DMS53 (cell line): ENCODE measurements at regions not wholly inside any gene's neighbourhood (a gene's known extent, or its start where the extent isn't known, plus 50 kb on each side); places are given as distances from the start of the nearest gene placed in this dataset.
"Not testable (repeated sequence)": the region's sequence is repeated elsewhere in the genome, so short reads cannot be mapped to it uniquely, and the experiment has no call there.

ENCODE experiments used
- DNase-seq: peaks from one replicate; lab custom pipeline; 2025; lab: John Stamatoyannopoulos, UW

DNA sequence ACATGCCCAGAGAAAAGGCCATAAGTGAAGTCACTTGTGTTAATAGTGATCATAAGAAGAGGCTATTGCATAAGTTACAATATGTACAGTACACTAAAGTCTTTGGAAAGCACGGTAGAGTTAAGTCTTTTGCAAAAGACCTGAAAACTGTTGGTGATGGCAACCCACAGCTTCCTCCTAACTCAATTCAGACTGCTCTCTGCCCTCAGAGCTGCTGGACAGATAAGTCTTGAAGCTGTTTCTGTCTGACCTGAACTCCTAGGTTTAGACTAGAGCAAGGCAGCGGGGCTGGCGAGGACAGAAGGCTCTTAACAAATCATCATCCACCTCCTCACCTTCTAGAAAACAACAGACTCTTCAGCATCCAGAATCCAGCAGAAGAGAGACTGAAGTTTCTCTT is 125.4 kb downstream of the CD24 start:
- DNase-seq = no peak

DNA sequence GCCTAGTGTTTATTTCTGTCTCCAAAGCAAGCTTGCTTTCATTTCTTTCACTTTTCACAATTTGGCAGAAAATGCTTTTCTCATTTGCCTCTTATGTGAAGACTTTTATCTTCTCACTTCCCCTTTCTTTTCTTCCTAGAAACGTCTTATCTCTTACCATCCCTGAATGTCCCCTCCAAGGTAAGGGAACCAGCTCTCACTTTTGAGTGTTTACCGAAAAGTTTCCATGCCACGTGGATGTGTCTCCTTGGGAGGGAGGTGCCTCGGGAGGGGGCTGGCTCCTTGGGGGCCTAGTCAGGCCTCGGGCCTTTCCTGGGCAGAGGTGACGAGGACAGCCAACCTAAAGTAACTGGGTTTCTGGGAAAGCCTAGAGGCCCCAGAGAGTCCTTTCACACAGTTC is 127.4 kb downstream of the CD24 start:
- no peak for DNase-seq

DNA sequence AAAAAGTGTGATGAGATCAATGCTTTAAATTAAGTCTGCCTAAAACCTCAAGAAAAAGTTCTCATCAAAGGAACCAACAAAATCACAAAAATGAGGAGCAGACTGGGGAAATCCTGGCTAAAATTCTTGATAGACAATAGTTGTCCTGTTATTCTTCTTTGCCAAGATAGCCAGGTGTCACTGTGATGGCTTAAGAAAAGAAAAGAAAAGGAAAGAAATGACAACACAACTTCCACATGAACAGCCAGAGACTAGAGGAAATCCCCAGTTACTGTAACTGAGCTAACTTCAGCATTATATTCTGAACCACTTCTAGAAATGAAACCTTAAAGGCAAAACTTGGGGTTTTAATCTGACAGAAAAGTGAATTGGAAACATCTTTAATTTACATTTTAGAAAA is 129.6 kb downstream of the CD24 start:
- no peak for DNase-seq

DNA sequence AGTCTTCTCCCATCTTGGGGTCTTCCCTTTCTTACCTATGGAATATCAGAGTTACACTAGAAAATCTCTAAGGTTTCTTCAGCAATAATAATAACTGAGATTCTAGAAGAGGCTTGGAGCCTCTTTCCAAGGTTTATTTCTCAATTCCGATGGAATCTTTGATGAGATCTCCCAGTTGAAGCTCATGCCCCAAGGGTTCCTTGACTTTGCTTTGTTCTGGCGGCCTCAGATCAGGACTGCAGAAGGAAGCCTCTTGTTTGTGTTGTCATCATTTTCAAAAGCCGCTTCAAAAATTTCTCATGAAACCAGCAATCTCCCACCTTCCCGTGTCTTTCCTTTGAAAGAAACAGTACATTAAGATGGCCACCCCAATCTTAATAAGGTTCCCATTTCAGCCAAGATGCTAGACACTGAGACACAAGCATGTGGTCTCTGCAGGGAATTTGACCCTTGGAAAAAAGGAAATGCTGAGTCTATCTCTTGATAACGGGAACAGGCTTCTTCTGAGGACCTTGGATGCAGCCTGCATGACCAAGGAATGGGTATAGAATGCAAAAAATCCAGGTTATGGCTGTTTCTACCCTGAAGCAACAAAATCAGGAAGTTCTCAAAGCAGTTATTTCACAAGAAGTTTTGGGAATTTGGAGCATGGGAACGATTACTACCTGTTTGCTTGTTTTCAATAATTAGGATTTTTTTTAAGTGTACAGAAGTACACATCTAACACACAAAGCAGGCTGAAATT is 141.6 kb downstream of the CD24 start:
- no peak for DNase-seq

DNA sequence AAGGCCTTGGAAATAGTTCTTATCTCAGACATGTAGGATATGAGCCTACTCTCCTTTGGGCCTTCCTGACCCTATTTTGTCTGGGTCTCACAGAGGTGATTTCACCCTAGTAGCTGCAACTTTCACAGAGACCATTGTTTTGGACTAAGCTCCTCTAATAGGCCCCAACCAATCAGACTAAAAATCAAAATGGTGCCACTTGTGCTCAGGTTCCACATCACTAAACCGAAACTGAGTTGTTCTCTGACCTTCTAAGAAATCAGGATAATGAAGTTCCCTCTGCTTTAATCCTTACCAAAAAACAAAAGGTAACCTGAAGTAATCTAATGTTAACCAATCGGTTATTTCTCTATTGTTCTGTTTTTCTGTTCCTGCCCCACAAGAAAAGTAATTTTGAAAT is 143.6 kb downstream of the CD24 start:
- DNase-seq = no peak

DNA sequence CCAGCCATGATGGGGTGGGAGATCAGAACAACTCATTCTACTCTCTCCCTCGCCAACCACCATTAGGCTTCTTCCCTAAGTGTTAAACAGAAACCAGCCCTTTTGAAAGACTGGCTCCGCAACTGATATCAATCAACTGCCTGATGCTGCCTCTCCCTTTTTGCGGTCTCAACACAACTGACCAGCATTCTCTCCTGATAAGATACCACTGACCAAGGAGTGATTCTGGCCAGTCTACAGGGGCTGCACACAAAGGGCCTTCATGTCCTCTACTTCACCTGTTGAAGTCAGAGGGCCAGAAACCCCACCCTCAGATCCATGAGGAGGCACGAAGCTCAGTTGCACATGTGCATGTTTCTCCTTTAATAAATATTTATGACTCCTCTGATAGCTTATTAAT is 145.1 kb downstream of the CD24 start:
- DNase-seq = no peak

DNA sequence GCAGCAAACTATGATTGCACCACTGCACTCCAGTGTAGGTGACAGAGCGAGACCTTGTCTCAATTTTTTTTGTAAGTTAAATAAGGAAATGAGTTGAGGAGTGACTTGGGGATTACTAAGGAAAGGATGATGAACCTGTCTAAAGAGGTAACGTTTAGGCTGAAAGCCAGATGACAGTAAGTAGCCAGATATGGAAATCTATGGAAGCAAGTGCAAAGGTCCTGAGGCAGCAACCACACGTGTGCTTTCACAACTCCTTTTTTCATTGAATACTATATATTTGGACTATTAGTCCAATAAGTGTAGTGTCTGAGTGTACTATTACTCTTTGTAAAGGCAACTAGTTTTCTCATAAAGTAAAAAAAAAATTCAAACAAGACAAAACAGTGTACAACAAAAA is 147.4 kb downstream of the CD24 start:
- DNase-seq = no peak

DNA sequence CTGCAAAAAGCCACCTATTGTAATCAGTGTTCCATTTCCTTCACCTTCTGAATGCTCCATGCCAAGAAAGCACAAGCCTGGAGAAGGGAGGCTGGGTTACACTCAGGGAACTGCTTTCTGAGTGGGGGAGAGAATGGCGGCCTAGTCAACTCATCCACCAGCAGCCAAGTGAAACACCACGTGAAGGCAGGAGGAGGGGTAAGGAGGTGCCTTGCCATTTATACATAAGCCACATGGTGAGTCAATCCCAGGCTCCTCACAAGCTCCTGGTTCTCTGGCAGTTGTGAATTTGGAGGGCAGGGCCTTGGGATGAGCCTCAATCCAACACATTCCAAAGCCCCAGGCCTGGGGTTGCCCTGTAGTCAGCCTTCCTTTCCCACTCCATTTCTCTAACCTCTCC is 149.4 kb downstream of the CD24 start:
- no peak for DNase-seq

DNA sequence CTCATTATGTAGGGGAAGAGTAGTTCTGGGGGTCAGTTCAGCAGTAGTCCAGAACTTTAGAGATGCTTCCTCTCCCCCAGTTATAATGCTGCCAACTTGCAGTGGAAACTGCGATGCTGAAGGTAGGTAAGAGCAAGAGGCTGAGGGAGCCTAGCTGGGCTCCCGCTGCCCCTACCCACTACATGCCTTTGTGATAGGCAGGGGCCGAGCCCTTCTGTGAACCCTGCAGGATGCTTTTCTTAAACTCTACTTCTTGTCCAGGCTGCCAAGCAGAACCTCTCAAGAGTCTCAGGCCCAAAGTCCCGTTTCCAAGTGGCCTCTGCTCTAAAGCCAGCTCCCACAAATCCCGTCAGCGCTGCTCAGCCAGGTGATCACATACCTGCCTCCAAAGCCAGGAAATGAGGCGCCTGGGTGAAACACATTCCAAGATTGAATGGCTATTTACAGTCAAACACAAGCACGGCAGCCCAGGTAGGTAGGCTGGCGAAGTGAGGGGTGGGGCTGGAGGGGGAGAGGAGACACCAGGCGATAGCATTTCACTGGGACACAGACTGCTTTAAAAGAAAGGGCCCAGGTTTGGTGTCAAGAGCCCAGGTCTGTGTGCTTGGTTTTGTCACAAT is 150.7 kb downstream of the CD24 start:
- peak; percentile 7 for DNase-seq

DNA sequence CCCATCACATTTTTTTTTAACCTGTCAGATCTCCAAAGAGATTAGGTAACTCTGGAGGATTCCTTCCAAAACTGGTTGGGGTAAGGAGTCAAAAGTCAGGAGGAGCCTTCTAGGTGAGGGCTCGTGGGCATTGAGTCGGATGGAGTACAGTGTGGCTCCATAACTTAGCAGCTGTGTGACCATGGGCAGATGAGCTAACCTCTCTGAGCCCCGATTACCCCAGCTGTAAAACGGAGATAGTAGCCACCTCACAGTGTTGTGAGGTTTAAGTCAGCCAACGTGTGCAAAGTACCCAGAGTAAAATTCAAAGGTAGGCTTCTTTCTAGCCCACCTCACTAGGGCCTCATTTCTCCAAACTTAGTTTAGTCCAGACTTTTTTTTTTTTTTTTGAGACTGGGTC is 151.5 kb downstream of the CD24 start:
- DNase-seq = no peak

DNA sequence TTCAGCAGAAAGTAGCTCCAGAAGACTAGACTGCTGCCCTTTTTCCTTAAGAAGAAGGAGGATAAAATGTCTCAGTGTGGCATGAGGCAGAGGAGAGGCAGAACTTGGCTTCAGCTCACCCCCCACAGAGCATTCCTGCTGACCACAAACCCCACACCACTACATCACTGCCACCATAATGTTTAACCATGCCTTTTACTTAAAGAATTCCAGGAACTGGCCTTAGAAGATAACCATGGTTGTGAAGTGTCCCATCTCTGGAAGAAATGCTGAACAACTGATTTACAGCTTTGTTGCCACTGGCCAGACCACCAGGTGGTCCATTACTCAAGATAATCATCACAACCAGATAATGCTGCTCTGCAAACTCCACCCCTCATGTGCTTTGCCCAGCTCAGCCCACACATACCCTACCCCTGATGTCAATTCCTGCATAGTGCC is 154.1 kb downstream of the CD24 start:
- DNase-seq = no peak

DNA sequence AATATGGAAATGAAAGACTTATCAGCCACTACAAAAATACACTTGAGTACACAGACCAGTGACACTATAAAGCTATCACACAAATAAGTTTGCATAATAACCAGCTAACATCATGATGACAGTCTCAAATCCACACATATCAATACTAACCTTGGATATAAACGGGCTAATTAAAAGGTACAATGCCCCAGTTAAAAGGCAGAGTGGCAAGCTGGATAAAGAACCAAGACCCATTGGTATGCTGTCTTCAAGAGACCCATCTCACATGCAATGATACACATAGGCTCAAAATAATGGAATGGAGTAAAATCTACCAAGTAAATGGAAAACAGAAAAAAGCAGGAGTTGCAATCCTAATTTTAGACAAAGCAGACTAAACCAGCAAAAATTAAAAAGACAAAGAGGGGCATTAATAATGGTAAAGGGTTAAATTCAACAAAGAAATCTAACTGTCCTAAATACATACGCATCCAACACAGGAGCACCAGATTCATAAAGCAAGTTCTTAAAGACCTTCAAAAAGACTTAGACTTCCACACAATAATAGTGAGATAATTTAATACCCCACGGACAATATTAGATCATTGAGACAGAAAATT is 163.3 kb downstream of the CD24 start:
- no peak for DNase-seq

DNA sequence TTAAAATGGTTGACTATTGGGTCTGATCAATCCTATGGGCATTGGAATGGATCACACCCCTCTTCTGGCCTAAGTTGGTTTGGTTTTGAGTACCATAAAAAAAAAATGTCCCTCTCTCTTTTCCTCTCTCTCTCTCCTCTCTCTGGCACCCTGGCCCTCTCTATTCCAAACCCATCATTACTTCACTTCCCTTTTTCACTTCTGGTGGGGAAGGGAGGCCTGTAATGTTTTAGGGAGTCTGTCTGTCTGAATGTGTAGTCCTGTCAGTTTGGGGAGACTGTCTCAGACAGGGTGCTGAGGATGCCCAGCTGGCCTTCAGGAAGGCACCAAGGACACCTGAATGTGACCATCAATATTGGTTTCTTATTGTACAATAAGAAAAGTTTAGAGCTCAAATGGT is 165.8 kb downstream of the CD24 start:
- no peak for DNase-seq

DNA sequence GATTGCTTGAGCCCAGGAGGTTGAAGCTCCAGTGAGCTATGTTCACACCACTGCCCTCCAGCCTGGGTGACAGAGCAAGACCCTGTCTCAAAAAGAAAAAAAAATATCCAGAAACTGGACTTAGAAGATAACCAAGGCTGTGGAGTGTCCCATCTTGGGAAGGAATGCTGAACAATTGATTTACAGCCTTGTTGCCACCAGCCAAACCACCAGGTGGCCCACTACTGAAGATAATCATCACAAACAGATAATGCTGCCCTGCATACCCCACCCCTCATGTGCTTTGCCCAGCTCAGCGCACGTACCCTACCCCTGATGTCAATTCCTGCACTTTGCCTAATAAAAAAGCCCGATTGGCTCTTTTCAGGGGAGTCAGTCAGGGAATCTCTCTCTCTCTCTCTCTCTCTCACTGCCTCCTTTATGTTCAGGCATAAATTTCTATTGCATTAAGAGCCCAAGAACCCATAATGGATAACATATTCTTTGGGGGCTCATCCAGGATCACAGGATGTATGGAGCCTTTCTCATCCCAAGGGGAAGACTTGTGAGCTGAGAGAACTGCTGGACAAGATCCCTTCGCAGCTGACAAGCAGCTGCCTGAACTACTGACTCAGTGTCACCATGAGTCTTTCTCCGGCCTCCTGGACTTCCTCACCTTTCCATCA is 166.4 kb downstream of the CD24 start:
- DNase-seq = peak; percentile 26

DNA sequence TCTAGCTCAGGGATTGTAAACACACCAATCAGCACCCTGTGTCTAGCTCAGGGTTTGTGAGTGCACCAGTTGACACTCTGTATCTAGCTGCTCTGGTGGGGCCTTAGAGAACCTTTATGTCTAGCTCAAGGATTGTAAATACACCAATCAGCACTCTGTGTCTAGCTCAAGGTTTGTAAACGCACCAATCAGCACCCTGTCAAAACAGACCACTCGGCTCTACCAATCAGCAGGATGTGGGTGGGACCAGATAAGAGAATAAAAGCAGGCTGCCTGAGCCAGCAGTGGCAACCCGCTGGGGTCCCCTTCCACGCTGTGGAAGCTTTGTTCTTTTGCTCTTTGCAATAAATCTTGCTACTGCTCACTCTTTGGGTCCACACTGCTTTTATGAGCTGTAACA is 168.3 kb downstream of the CD24 start:
- not testable (repeated sequence) for DNase-seq

DNA sequence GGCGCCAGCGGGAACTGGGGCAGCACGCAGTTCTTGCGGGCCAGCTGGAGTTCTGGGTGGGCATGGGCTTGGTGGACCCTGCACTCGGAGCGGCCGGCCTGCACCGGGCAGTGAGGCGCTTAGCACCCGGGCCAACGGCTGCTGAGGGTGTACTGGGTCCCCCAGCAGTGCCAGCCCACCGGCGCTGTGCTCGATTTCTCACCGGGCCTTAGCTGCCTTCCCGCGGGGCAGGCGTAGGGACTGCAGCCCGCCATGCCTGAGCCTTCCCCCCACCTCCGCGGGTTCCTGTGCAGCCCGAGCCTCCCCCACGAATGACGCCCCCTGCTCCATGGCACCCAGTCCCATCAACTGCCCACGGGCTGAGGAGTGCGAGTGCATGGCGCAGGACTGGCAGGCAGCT is 168.8 kb downstream of the CD24 start:
- DNase-seq = no peak

DNA sequence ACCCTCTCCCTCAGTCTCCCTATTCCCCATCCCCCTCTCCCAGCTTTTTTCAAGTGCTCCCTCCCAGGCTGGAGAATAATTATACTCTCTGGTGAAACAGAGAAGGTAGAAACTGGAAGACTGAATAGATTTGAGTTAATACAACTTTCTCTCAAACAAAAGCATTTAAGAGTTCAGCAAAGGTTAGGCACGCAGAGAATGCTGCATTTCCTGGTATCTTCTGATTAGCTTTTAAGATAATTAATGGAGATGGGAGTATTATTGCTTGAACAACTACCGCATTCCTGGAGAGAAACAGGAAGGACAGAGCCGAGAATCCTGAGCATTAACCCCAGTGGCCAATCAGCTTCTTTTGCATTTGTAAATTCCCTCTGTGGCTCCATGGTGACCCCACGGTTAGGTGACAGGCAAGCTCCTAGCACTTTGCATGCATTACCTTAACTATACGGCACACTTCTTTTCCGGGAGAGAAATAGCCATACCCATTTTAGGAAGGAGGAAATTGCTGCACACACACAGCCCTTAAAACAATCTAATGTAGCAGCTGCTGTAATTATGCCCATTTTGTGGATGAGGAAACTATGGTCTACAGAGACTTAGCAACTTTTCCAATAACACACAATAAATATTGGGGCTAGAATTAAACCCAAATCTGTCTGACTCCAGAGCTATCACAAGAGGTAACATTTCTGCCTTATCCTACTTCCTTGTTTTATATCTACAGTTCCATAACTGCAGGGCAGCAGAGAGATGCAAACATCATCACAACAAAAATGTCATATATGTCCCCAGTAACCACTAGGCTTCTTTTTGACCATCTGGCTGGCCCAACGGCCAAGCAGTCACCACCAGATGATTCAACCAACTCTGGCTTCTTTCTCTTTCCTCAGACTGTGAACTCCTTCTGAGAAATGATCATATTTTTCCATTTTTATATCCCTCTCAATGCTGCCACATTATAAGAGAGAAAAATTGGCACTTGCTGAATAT is 169.9 kb downstream of the CD24 start:
- no peak for DNase-seq

DNA sequence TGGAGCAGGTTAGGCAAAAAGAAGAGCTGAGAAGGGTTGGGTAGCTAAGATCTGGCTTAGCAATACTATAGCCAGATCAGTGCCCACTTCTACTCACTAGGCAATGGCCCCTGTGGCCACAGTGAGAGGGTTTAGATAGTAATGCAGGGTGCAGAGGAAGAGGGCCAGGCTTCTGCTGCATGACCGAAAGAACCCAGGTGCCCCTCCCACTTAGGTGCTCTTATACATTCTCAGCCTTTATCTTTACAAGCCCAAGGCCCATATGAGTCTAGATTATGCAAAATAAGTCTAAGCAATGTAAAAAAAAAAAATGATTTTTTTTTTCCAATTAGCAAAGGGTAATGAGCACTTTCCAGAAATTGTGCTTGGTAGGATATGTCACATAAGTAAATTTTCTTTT is 171.3 kb downstream of the CD24 start:
- no peak for DNase-seq

DNA sequence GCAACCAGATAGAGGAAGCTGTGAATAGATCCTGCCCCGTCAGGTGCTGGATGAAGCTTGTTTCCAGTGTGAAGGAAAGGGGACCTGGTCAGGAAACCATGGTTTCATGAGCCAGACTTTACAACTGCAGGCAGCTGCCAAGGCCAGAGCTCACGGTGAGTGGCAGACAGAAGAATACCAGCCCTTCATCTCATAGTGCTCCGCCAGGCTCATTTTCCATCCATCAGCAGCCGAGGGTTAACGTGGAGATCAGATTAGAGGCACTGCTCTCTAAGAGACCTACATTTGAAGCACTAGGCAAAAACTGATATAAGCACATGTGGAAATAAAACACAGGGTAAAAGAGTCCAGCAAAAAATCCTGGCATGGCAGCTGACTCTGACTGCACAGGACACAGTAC is 172.4 kb downstream of the CD24 start:
- DNase-seq = no peak

DNA sequence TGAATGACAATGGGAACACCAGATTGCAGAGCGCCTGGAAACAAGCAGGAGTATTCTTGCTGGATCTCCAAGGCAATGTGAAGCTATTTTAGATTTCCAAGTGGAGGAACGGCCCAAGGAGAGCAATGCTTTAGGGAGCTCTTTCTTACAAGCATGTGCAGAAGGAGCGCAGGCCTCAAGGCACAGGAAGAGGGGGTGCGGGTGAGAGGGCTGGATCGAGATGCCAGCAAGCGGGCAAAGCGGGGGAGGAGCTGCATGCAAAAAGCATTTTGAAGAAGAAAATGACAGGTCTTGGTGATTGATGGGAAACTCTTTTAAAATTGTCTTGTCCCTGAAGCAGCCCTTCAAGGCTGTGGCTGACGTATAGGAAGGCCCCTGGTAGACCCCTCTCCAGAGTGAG is 171.9 kb downstream of the QRSL1 start:
- DNase-seq = no peak

DNA sequence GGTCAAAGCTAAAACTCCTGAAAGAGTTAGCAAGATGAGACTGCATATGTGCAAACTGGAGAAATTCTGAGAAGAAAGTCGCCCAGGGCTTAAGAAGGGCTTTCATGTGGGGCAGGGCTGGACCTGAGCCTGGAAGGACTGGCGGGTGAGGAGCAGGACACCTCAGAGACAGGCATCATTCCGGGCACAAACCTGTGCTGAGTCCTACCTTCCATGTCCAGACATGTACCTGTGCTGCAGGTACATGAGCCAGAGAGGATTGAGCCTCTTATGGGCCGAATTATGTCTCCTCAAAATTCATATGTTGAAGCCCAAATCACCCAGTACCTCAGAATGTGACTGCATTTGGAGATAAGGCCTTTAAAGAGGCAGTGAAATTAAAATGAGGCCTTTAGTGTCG is 171.0 kb downstream of the QRSL1 start:
- DNase-seq = no peak
